ENCODE measurements at regions not wholly inside any gene's neighbourhood (a gene's known extent, or its start where the extent isn't known, plus 50 kb on each side); places are given as distances from the start of the nearest gene placed in this dataset.

GRCh38 chr2:67524213-67524612 is 127.1 kb downstream of the ETAA1 start:
- no peak for ATAC-seq
- Histone ChIP-seq H3K27ac (no peak overlapping the region), H3K4me1 (no peaks in the 10 kb centered on the region), H3K9me3 (no peaks in the 10 kb centered on the region), H3K36me3 (replicated peaks in 1 of 2; ENCODE audit: insufficient read depth in 1 of 2, low read depth in 2 of 2) (no peaks in the 10 kb centered on the region), H3K4me3 (no peak overlapping the region), H3K27me3 (no peaks in the 10 kb centered on the region)
- TF ChIP-seq CTCF (IDR thresholded peaks at IDR 0.05) (no peak), POLR2A (IDR thresholded peaks at IDR 0.05) (no peak)
- no peak for DNase-seq
- intact Hi-C loops (cut with DNase I), result no loop called here
- 79 to 89% methylated on average over 2 of the region's 2 CpGs for WGBS, 2 donors

GRCh38 chr2:67524777-67525176 is 127.6 kb downstream of the ETAA1 start:
- no peaks in the 10 kb centered on the region for H3K9me3 ChIP-seq
- intact Hi-C loops (cut with DNase I), result no loop called here
- no peaks in the 10 kb centered on the region for H3K27me3 ChIP-seq
- no peaks in the 10 kb centered on the region for H3K36me3 ChIP-seq (replicated peaks in 1 of 2; ENCODE audit: insufficient read depth in 1 of 2, low read depth in 2 of 2)
- DNase-seq (no peak), ATAC-seq (no peak)
- no peak for TF ChIP-seq CTCF (IDR thresholded peaks at IDR 0.05)
- no peak for TF ChIP-seq POLR2A (IDR thresholded peaks at IDR 0.05)
- no peak overlapping the region for H3K27ac ChIP-seq
- H3K4me3 ChIP-seq, result no peak overlapping the region
- H3K4me1 ChIP-seq, result no peaks in the 10 kb centered on the region

GRCh38 chr2:67526283-67526682 is 129.2 kb downstream of the ETAA1 start:
- no peaks in the 10 kb centered on the region for H3K36me3 ChIP-seq (replicated peaks in 1 of 2; ENCODE audit: insufficient read depth in 1 of 2, low read depth in 2 of 2)
- TF ChIP-seq POLR2A (IDR thresholded peaks at IDR 0.05), result no peak
- no peak for TF ChIP-seq CTCF (IDR thresholded peaks at IDR 0.05)
- ATAC-seq, result peak; percentile 38
- intact Hi-C loops (cut with DNase I), result no loop called here
- H3K9me3 ChIP-seq, result no peaks in the 10 kb centered on the region
- H3K4me3 ChIP-seq, result no peak overlapping the region
- DNase-seq, result no peak
- H3K27me3 ChIP-seq, result no peaks in the 10 kb centered on the region
- H3K27ac ChIP-seq, result no peak overlapping the region
- no peaks in the 10 kb centered on the region for H3K4me1 ChIP-seq
- WGBS, 2 donors, result 46 to 54% methylated on average over 4 of the region's 4 CpGs

- H3K36me3 ChIP-seq (replicated peaks in 1 of 2; ENCODE audit: insufficient read depth in 1 of 2, low read depth in 2 of 2), result no peaks in the 10 kb centered on the region
- no peak for TF ChIP-seq CTCF (IDR thresholded peaks at IDR 0.05)
- no peak for TF ChIP-seq POLR2A (IDR thresholded peaks at IDR 0.05)
- no peak for ATAC-seq
- H3K4me1 ChIP-seq, result no peaks in the 10 kb centered on the region
- 81 to 86% methylated on average over 5 of the region's 5 CpGs for WGBS, 2 donors
- intact Hi-C loops (cut with DNase I), result no loop called here
- no peaks in the 10 kb centered on the region for H3K9me3 ChIP-seq
- H3K27me3 ChIP-seq, result no peaks in the 10 kb centered on the region
- no peak overlapping the region for H3K4me3 ChIP-seq
- H3K27ac ChIP-seq, result no peak overlapping the region
- DNase-seq, result no peak
Observed at GRCh38 chr2:67528320-67528719, 131.2 kb downstream of the ETAA1 start.

GRCh38 chr2:67532387-67532786 is 135.3 kb downstream of the ETAA1 start:
- Histone ChIP-seq H3K27ac (no peak overlapping the region), H3K36me3 (replicated peaks in 1 of 2; ENCODE audit: insufficient read depth in 1 of 2, low read depth in 2 of 2) (no peaks in the 10 kb centered on the region), H3K4me1 (no peaks in the 10 kb centered on the region), H3K27me3 (no peaks in the 10 kb centered on the region), H3K9me3 (no peaks in the 10 kb centered on the region), H3K4me3 (no peak overlapping the region)
- ATAC-seq (no peak), DNase-seq (no peak)
- WGBS, 2 donors, result 62 to 88% methylated on average over 1 of the region's 1 CpG
- intact Hi-C loops (cut with DNase I), result no loop called here
- no peak for TF ChIP-seq POLR2A (IDR thresholded peaks at IDR 0.05)
- TF ChIP-seq CTCF (IDR thresholded peaks at IDR 0.05), result no peak

Data from body of pancreas (tissue), 4 donors.